ENCODE measurements at regions not wholly inside any gene's neighbourhood (a gene's known extent, or its start where the extent isn't known, plus 50 kb on each side); places are given as distances from the start of the nearest gene placed in this dataset.

GRCh38 chr10:29849126-29849833 is 210.1 kb downstream of the JCAD start:
- no peak for DNase-seq

- DNase-seq: no peak
Measured at GRCh38 chr10:29846881-29847280, 212.1 kb upstream of the SVIL start.

- DNase-seq: no peak
Measured at GRCh38 chr10:29845166-29845565, 210.4 kb upstream of the SVIL start.

GRCh38 chr10:29843143-29843542 is 208.4 kb upstream of the SVIL start:
- no peak for DNase-seq

- DNase-seq: no peak
Measured at GRCh38 chr10:29841724-29842649, 207.2 kb upstream of the SVIL start.

- DNase-seq: no peak
Measured at GRCh38 chr10:29840516-29841276, 205.9 kb upstream of the SVIL start.

- DNase-seq: no peak
Measured at GRCh38 chr10:29839826-29840515, 205.2 kb upstream of the SVIL start.

GRCh38 chr10:29838539-29838938 is 203.8 kb upstream of the SVIL start:
- no peak for DNase-seq

GRCh38 chr10:29837586-29837985 is 202.8 kb upstream of the SVIL start:
- DNase-seq: no peak

GRCh38 chr10:29836396-29836795 is 201.6 kb upstream of the SVIL start:
- DNase-seq: no peak

GRCh38 chr10:29835055-29835454 is 200.3 kb upstream of the SVIL start:
- DNase-seq: no peak

GRCh38 chr10:29830531-29831512 is 196.1 kb upstream of the SVIL start:
- DNase-seq: no peak

- no peak for DNase-seq
Measured at GRCh38 chr10:29829776-29830175, 195.0 kb upstream of the SVIL start.

- no peak for DNase-seq
Measured at GRCh38 chr10:29828956-29829355, 194.2 kb upstream of the SVIL start.

- DNase-seq: no peak
Measured at GRCh38 chr10:29828440-29828894, 193.7 kb upstream of the SVIL start.

GRCh38 chr10:29827512-29827911 is 192.7 kb upstream of the SVIL start:
- DNase-seq: no peak

GRCh38 chr10:29826801-29827450 is 192.2 kb upstream of the SVIL start:
- DNase-seq: no peak

GRCh38 chr10:29826221-29826620 is 191.4 kb upstream of the SVIL start:
- no peak for DNase-seq

- no peak for DNase-seq
Measured at GRCh38 chr10:29823553-29824080, 188.8 kb upstream of the SVIL start.

- DNase-seq: no peak
Measured at GRCh38 chr10:29820890-29821461, 186.2 kb upstream of the SVIL start.
